ENCODE measurements at regions not wholly inside any gene's neighbourhood (a gene's known extent, or its start where the extent isn't known, plus 50 kb on each side); places are given as distances from the start of the nearest gene placed in this dataset.

DNA sequence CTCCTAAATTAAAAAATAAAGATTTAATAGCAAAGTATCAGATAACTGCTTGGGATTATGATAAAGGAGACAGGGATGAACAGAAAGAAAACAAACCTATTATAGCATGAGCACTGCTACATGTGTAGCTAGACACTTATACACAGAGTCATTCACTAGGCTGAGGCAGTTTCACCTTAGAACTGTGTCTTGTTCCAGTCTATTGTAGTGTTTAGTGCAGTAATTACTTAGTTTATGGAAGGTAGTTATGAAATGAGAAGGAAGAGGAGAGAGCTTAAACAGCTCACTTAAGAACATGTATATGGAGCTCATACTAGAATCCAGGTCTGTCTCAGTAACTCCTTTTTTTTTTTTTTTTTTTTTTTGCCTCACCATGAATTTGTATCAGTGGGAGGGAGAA lies 441.4 kb downstream of the PDCD6IP start:
- Mint-ChIP-seq H3K27me3 (ENCODE audit: low read depth) (no peaks in the 10 kb centered on the region), H3K4me1 (ENCODE audit: low read depth) (no peaks in the 10 kb centered on the region), H3K36me3 (ENCODE audit: insufficient read depth) (no peaks in the 10 kb centered on the region), H3K4me3 (no peak overlapping the region), H3K9me3 (no peaks in the 10 kb centered on the region)
- ATAC-seq (no peak), DNase-seq (no peak)

DNA sequence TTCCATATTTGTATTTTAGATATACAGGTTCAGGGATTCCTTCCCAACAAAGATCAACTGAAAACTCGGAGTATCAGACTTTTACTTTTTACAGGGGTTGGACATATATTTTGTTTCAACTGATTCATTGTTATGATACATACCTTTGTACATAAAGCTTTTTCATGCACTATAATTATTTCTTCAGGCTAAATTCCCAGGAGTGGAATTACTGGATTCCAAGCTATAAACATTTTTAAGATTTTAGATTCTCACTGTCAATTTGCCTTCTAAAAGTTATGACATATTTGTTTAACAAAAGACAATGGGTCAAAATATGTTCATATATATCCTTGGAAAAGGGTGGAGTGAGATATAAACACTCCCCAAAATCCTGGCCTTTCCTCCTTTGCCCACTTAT lies 449.0 kb downstream of the PDCD6IP start:
- Mint-ChIP-seq H3K4me3 (no peak overlapping the region), H3K27me3 (ENCODE audit: low read depth) (no peaks in the 10 kb centered on the region)
- ATAC-seq, result no peak

DNA sequence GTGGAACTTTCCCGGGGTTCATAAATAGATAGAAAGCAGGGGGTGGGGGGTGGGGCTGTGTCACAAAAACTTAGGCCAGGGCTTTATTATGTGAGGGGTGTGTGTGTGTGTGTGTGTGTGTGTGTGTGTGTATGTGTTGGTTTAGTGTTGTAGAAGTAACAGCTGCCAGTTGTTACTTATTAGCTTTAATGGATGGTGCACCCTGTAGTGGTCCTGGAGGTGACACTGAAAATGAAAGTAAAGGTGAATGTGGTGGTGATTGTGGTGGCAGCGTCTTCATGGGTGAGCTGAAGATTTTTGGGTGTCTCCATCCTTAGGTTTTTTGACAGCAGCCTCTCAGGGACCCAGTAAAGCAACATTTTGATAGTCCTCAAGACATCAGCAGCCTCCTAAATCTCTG lies 449.9 kb downstream of the PDCD6IP start:
- Mint-ChIP-seq H3K9me3 (no peaks in the 10 kb centered on the region), H3K4me1 (ENCODE audit: low read depth) (peaks cover 2% of the 10 kb centered on the region), H3K36me3 (ENCODE audit: insufficient read depth) (no peaks in the 10 kb centered on the region), H3K27me3 (ENCODE audit: low read depth) (no peaks in the 10 kb centered on the region), H3K4me3 (no peak overlapping the region)
- no peak for DNase-seq
- ATAC-seq, result no peak

More for the DNA sequence above, 449.0 kb downstream of the PDCD6IP start:
- no peak for DNase-seq
- no peaks in the 10 kb centered on the region for H3K9me3 Mint-ChIP-seq
- H3K36me3 Mint-ChIP-seq (ENCODE audit: insufficient read depth), result no peaks in the 10 kb centered on the region
- H3K4me1 Mint-ChIP-seq (ENCODE audit: low read depth), result peaks cover 2% of the 10 kb centered on the region

DNA sequence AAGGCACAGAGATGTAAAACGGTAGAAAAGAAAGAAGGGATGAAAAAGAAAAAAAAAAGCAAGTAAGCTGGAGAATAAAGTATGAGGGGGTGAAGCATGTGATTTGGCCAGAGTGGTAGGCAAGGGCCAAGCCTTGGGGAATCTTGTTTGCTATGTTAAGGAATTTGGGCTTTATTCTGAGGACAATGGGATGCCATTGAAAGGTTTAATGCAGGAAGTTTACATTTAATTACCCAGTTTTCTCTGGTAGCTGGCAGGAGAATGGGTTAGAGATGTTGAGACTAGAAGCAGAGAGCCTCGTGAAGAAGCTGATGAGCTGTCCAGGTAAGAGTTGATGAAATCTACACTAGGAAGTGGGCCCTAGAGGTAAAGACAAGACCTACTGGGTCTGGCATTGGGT lies 455.9 kb downstream of the PDCD6IP start:
- no peak for ATAC-seq
- no peaks in the 10 kb centered on the region for H3K9me3 Mint-ChIP-seq

DNA sequence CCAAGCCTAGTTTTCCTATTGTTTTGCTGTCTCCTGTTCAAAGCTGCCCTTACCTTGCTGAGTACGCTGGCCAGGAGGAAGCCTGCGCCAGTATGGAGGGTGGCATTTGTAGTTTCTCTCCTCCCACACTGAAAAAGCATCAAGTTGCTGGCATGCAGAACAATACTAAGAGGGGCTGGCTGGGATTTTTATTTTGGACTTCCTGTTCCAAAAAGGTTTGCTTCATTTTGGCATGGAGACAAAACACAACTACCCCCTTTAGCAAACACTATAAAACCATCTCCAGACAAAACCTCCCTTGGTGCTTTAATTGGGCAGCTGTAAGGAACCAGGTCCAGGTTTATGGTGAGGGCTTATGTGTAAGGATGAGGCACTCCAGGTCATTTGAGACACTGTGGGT lies 457.6 kb downstream of the PDCD6IP start:
- no peak for DNase-seq
- H3K4me3 Mint-ChIP-seq, result no peak overlapping the region
- H3K4me1 Mint-ChIP-seq (ENCODE audit: low read depth), result no peaks in the 10 kb centered on the region
- H3K36me3 Mint-ChIP-seq (ENCODE audit: insufficient read depth), result no peaks in the 10 kb centered on the region
- ATAC-seq, result no peak
- peaks cover 3% of the 10 kb centered on the region for H3K27me3 Mint-ChIP-seq (ENCODE audit: low read depth)
- H3K9me3 Mint-ChIP-seq, result no peaks in the 10 kb centered on the region

More for the DNA sequence above, 455.9 kb downstream of the PDCD6IP start:
- DNase-seq, result no peak
- Mint-ChIP-seq H3K36me3 (ENCODE audit: insufficient read depth) (no peaks in the 10 kb centered on the region), H3K4me1 (ENCODE audit: low read depth) (no peaks in the 10 kb centered on the region), H3K27me3 (ENCODE audit: low read depth) (peaks cover 3% of the 10 kb centered on the region), H3K4me3 (no peak overlapping the region)

DNA sequence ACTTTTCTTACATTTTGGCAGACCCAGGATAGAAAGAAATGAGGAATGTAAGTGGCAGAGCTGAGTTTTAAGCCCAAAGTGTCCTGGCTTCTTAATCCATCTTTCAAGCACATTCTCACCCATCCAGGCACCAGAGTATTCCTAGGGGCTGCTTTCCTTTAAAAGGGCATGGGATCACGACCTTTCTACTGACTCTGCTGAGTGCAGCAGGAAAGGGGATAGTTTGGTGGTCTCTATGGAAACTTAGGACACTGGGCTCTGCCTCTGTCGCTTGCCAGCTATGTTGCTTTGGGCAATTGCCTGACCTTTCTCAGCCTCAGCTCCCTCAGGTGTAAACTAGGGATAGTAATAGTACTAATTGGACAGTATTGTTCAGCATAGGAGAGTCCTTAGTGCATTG lies 458.4 kb downstream of the PDCD6IP start:
- DNase-seq (no peak), ATAC-seq (no peak)
- no peaks in the 10 kb centered on the region for H3K36me3 Mint-ChIP-seq (ENCODE audit: insufficient read depth)
- H3K27me3 Mint-ChIP-seq (ENCODE audit: low read depth), result peaks cover 3% of the 10 kb centered on the region
- H3K9me3 Mint-ChIP-seq, result no peaks in the 10 kb centered on the region
- no peaks in the 10 kb centered on the region for H3K4me1 Mint-ChIP-seq (ENCODE audit: low read depth)
- no peak overlapping the region for H3K4me3 Mint-ChIP-seq

DNA sequence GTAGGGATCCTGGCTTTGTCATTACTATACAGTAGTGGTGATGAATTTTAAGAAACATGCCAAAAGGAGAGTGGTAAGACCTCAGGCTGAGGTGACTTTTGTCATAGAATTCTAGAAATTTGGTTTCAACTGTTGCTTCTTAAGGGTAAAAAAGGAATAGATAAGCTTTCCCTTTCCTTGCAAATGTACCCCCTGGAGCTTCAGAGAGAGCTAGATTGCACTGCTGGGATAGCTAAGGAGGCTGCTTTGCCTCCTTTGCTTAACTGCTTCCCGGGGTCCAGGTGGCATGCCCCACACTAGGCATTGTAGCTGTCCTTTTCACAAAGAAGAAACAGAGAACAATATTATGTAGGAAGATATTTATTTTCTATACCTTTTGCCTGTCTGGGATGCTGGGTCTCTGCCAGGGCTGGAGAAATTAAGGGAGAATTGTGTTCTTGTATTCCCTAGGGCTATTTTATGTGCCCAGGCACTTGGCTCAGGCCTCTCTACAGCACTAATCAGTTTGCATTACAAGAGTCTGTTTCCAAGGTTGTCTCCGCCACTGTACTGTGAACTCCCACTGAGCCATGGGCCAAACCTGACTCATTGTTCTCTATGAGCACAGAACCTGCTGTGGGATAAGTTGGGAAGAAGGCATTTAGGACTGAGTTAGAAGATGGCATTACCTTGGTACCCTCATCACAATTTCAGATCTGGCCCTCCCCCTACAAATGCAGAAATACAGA lies 460.0 kb downstream of the PDCD6IP start:
- Mint-ChIP-seq H3K9me3 (no peaks in the 10 kb centered on the region), H3K4me1 (ENCODE audit: low read depth) (no peaks in the 10 kb centered on the region)
- no peak for ATAC-seq

DNA sequence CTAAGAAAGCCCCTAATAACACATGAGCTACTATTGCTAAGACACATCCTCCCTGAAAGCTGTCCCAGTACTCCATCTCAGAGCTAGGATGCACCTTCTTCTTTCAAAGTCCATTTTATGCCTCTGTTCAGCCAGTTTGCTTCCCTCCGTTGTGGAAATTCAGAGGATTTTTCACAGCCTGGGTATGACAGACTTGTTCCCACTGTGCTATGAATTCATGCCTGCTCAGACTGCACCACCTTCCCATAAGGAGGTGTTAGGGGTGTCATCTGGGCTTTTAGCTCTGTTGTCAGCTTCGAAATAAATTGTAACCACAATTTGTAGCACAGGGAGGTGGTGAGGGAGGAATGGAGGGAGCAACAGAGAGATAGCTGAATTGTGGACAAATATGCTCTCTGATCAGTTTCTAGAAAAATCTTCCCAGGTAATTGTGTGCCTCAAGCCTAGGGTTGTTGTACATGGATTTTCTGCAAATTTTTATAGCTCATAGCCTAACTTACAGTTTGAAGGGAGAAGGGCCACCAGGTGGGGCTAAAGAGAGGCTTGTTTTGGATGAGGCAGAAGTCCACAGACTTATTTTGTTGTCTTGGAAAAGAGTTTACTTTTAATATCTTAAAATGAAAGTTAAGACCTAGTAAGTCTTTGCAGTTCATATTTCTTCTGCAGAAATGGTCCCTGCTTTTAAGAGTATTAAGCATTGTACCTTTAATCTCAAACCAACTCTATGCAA lies 462.0 kb downstream of the PDCD6IP start:
- peaks cover 3% of the 10 kb centered on the region for H3K27me3 Mint-ChIP-seq (ENCODE audit: low read depth)
- no peaks in the 10 kb centered on the region for H3K9me3 Mint-ChIP-seq
- no peaks in the 10 kb centered on the region for H3K4me1 Mint-ChIP-seq (ENCODE audit: low read depth)
- no peak overlapping the region for H3K4me3 Mint-ChIP-seq
- H3K36me3 Mint-ChIP-seq (ENCODE audit: insufficient read depth), result no peaks in the 10 kb centered on the region
- DNase-seq (no peak), ATAC-seq (no peak)

More for the DNA sequence above, 460.0 kb downstream of the PDCD6IP start:
- Mint-ChIP-seq H3K4me3 (no peak overlapping the region), H3K36me3 (ENCODE audit: insufficient read depth) (no peaks in the 10 kb centered on the region), H3K27me3 (ENCODE audit: low read depth) (peaks cover 3% of the 10 kb centered on the region)
- no peak for DNase-seq

DNA sequence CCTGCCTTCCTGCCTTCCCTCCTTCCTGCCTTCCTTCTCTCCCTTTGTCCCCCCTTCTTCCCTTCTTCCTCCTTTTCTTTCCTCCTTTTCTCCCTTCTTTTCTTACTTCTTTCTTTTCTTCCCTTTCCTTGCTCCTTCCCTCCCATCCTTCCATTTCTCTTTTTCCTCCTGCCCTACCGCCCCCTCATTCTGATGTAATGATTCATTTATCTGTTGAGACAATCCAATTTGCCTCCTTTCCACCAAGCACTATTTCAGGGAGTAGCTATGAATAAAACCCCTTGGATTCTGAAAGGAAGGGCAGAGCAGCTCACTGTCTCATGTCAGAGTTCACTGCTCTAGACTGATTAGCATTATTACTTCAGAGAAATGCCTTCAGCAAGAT lies 462.6 kb downstream of the PDCD6IP start:
- H3K4me3 Mint-ChIP-seq, result no peak overlapping the region
- ATAC-seq (no peak), DNase-seq (no peak)
- H3K9me3 Mint-ChIP-seq, result no peaks in the 10 kb centered on the region
- H3K36me3 Mint-ChIP-seq (ENCODE audit: insufficient read depth), result no peaks in the 10 kb centered on the region
- H3K4me1 Mint-ChIP-seq (ENCODE audit: low read depth), result no peaks in the 10 kb centered on the region
- H3K27me3 Mint-ChIP-seq (ENCODE audit: low read depth), result peaks cover 3% of the 10 kb centered on the region

DNA sequence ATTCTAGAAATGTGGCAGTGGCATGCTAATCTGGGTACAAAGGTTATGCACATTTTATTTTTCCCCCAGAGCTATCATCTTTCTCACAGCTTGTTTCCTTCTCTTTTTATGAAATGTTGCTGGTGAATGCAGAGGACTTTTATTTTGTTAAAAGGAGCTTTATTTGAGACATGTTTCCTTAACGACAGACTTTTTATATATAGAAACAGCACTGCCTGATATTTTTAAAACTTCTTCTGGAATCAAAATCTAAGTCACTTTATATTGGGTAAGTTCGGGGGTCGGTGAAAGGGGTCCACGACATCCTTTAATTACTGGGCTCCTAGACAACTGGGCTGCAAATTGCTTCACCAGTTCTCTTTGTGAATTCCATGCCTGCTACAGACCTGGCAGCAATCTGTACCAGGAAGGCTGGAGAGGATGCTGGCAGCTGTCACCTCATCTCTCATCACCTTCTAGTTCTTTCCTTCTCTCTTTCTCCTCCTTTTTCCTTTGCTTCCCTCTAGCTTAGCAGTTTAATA lies 464.7 kb downstream of the PDCD6IP start:
- Mint-ChIP-seq H3K4me1 (ENCODE audit: low read depth) (no peaks in the 10 kb centered on the region), H3K36me3 (ENCODE audit: insufficient read depth) (no peaks in the 10 kb centered on the region), H3K27me3 (ENCODE audit: low read depth) (no peaks in the 10 kb centered on the region), H3K9me3 (no peaks in the 10 kb centered on the region), H3K4me3 (no peak overlapping the region)
- no peak for DNase-seq
- no peak for ATAC-seq

DNA sequence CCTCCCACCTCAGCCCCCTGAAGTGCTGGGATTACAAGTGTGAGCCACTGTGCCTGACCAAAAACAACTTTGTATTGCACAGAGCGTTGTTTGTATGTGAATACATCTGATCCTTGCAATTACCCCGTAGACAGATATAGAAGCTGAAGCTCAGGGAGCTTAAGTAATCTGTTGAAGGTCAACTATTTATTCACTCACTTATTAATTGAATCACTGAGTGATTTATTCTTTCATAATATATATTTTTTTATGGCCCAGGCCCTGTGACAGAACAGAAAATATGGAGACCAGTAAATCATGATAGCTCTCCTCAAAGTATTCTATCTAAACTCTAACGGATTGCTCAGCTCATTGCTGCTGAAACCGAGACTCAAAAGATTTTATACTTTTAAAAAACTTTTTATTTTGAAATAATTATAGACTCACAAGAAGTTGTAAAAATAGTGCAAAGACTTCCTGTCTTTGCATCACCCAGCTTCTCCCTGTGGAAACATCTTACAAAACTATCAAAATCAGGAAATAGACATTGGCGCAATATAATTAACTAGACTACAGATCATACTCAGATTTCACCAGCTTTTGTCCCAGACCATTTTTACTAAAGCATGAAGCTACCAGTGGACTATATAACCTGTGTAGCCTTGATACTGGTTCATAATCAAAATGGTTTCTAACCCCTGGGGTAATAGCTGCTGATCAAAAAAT lies 466.1 kb downstream of the PDCD6IP start:
- ATAC-seq, result no peak
- H3K9me3 Mint-ChIP-seq, result no peaks in the 10 kb centered on the region
- no peaks in the 10 kb centered on the region for H3K4me1 Mint-ChIP-seq (ENCODE audit: low read depth)
- H3K4me3 Mint-ChIP-seq, result no peak overlapping the region
- H3K27me3 Mint-ChIP-seq (ENCODE audit: low read depth), result no peaks in the 10 kb centered on the region
- no peak for DNase-seq
- H3K36me3 Mint-ChIP-seq (ENCODE audit: insufficient read depth), result no peaks in the 10 kb centered on the region

DNA sequence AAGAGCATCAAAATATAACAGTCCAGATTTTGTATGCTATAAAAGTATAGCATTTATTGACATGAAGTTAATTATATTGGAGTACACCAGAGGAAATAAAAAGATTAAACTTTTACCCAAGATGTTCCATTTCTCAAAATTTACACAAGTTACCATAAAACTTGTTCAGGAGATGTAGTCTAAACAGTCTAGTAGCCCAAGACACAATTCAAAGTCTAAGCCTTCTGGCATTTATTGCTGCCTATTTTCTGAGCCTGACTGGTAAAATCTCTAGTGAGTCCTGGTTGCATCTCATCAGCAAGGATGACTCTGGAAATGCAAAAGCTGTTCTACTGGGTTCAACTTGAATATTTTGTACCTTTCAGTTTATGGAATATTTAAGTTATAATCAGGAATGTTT lies 468.7 kb downstream of the PDCD6IP start:
- Mint-ChIP-seq H3K9me3 (no peaks in the 10 kb centered on the region), H3K27me3 (ENCODE audit: low read depth) (no peaks in the 10 kb centered on the region), H3K36me3 (ENCODE audit: insufficient read depth) (no peaks in the 10 kb centered on the region), H3K4me1 (ENCODE audit: low read depth) (no peaks in the 10 kb centered on the region), H3K4me3 (no peak overlapping the region)
- ATAC-seq (no peak), DNase-seq (no peak)

DNA sequence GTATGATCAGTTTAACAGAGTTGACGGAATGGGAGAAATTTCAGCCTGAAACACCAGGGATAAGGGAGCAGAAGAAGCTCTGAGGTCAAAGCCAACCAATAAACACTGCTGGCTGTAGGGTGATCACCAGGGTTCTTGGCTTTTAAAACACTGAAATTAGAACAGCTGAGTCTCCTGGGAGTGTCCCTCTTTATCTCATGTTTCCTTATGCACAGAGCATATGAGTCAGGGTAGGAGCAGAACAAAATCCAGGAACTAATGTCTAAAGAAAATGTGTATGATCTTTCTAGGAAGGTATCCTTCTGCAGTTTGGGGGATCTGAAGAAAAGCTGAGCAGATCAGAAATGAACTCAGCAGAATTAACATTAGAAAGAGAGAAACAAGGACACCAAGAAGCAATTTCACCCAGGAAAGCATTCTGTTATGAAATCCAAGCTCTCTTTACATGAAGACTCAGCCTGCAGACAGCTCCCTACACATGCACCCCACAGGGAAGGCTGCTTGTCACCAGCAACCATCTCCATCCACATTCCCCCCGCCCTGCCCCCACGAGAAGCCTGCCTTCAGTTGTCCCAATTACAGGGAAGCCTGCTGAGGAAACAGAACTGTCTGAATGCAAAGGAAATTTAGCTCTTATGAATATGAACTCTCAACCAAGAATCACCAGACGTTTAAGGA lies 469.7 kb downstream of the PDCD6IP start:
- no peaks in the 10 kb centered on the region for H3K4me1 Mint-ChIP-seq (ENCODE audit: low read depth)
- H3K4me3 Mint-ChIP-seq, result no peak overlapping the region
- no peaks in the 10 kb centered on the region for H3K9me3 Mint-ChIP-seq
- no peaks in the 10 kb centered on the region for H3K36me3 Mint-ChIP-seq (ENCODE audit: insufficient read depth)
- ATAC-seq, result no peak
- no peaks in the 10 kb centered on the region for H3K27me3 Mint-ChIP-seq (ENCODE audit: low read depth)
- no peak for DNase-seq

DNA sequence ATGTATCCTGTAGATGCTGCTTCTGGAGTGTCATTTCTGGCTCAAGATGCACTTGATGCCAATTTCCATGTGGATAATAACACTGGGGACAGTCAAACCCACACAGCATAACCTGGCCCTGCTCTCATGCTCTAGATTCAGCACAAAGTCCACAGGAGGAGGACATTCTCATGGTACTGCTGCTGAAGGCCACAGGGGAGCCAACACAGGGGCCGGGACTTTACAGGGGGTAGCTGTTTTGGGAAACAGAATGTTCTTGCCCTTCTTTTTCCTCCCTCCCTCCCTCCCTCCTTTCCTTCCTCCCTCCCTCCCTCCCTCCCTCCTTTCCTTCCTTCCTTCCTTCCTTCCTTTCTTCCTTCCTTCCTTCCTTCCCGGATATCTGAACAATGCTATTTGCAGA lies 477.4 kb downstream of the PDCD6IP start:
- Mint-ChIP-seq H3K4me3 (no peak overlapping the region), H3K36me3 (ENCODE audit: insufficient read depth) (no peaks in the 10 kb centered on the region), H3K4me1 (ENCODE audit: low read depth) (no peaks in the 10 kb centered on the region), H3K9me3 (no peaks in the 10 kb centered on the region), H3K27me3 (ENCODE audit: low read depth) (no peaks in the 10 kb centered on the region)
- ATAC-seq (no peak), DNase-seq (no peak)
